ENCODE measurements at regions not wholly inside any gene's neighbourhood (a gene's known extent, or its start where the extent isn't known, plus 50 kb on each side); places are given as distances from the start of the nearest gene placed in this dataset.

- DNase-seq (ENCODE audit: low read depth in 4 of 6, low spot score in 6 of 6): peak; percentile 36 to 95 (median 55)
- H3K36me3 ChIP-seq (ENCODE audit: control insufficient read depth, insufficient read depth, low read length): no peaks in the 10 kb centered on the region
- H3K4me3 ChIP-seq (ENCODE audit: low read depth, low read length): no peak overlapping the region
- H3K4me1 ChIP-seq (ENCODE audit: control insufficient read depth, insufficient read depth, low read length): no peaks in the 10 kb centered on the region
- H3K27me3 ChIP-seq (ENCODE audit: control insufficient read depth, insufficient read depth, low read length): no peaks in the 10 kb centered on the region
- no peaks in the 10 kb centered on the region for H3K9me3 ChIP-seq (ENCODE audit: control insufficient read depth, insufficient read depth, low read length)
- no CpG with 5 or more reads among the region's 8 CpGs for WGBS (ENCODE audit: insufficient coverage)
- no peak overlapping the region for H3K27ac ChIP-seq (ENCODE audit: low read depth, low read length)
Measured at GRCh38 chr3:176663837-176664831, 533.1 kb downstream of the TBL1XR1 start.

- H3K4me3 ChIP-seq (ENCODE audit: low read depth, low read length): no peak overlapping the region
- no peak overlapping the region for H3K27ac ChIP-seq (ENCODE audit: low read depth, low read length)
- no peaks in the 10 kb centered on the region for H3K27me3 ChIP-seq (ENCODE audit: control insufficient read depth, insufficient read depth, low read length)
- no peaks in the 10 kb centered on the region for H3K4me1 ChIP-seq (ENCODE audit: control insufficient read depth, insufficient read depth, low read length)
- DNase-seq (ENCODE audit: low read depth in 4 of 6, low spot score in 6 of 6): peak in 1 of 6 donors; percentile 46
- no CpG with 5 or more reads among the region's 1 CpG for WGBS (ENCODE audit: insufficient coverage)
- H3K9me3 ChIP-seq (ENCODE audit: control insufficient read depth, insufficient read depth, low read length): no peaks in the 10 kb centered on the region
- no peaks in the 10 kb centered on the region for H3K36me3 ChIP-seq (ENCODE audit: control insufficient read depth, insufficient read depth, low read length)
Measured at GRCh38 chr3:176663387-176663786, 533.9 kb downstream of the TBL1XR1 start.

GRCh38 chr3:176661432-176661964, 535.8 kb downstream of the TBL1XR1 start:
- no CpG with 5 or more reads among the region's 2 CpGs for WGBS (ENCODE audit: insufficient coverage)
- Histone ChIP-seq H3K4me1 (ENCODE audit: control insufficient read depth, insufficient read depth, low read length) (no peaks in the 10 kb centered on the region), H3K27me3 (ENCODE audit: control insufficient read depth, insufficient read depth, low read length) (no peaks in the 10 kb centered on the region), H3K36me3 (ENCODE audit: control insufficient read depth, insufficient read depth, low read length) (no peaks in the 10 kb centered on the region), H3K4me3 (ENCODE audit: low read depth, low read length) (no peak overlapping the region), H3K9me3 (ENCODE audit: control insufficient read depth, insufficient read depth, low read length) (no peaks in the 10 kb centered on the region), H3K27ac (ENCODE audit: low read depth, low read length) (no peak overlapping the region)
- no peak for DNase-seq (ENCODE audit: low read depth in 4 of 6, low spot score in 6 of 6)

- H3K27ac ChIP-seq (ENCODE audit: low read depth, low read length): no peak overlapping the region
- no CpG with 5 or more reads among the region's 5 CpGs for WGBS (ENCODE audit: insufficient coverage)
- H3K27me3 ChIP-seq (ENCODE audit: control insufficient read depth, insufficient read depth, low read length): no peaks in the 10 kb centered on the region
- no peaks in the 10 kb centered on the region for H3K36me3 ChIP-seq (ENCODE audit: control insufficient read depth, insufficient read depth, low read length)
- DNase-seq (ENCODE audit: low read depth in 4 of 6, low spot score in 6 of 6): no peak
- no peaks in the 10 kb centered on the region for H3K4me1 ChIP-seq (ENCODE audit: control insufficient read depth, insufficient read depth, low read length)
- H3K4me3 ChIP-seq (ENCODE audit: low read depth, low read length): no peak overlapping the region
- no peaks in the 10 kb centered on the region for H3K9me3 ChIP-seq (ENCODE audit: control insufficient read depth, insufficient read depth, low read length)
Measured at GRCh38 chr3:176655404-176656094, 541.7 kb downstream of the TBL1XR1 start.

- Histone ChIP-seq H3K4me3 (ENCODE audit: low read depth, low read length) (no peak overlapping the region), H3K27ac (ENCODE audit: low read depth, low read length) (no peak overlapping the region), H3K4me1 (ENCODE audit: control insufficient read depth, insufficient read depth, low read length) (no peaks in the 10 kb centered on the region), H3K36me3 (ENCODE audit: control insufficient read depth, insufficient read depth, low read length) (no peaks in the 10 kb centered on the region), H3K9me3 (ENCODE audit: control insufficient read depth, insufficient read depth, low read length) (no peaks in the 10 kb centered on the region), H3K27me3 (ENCODE audit: control insufficient read depth, insufficient read depth, low read length) (no peaks in the 10 kb centered on the region)
- no CpG with 5 or more reads among the region's 3 CpGs for WGBS (ENCODE audit: insufficient coverage)
- no peak for DNase-seq (ENCODE audit: low read depth in 4 of 6, low spot score in 6 of 6)
Measured at GRCh38 chr3:176651622-176652021, 545.7 kb downstream of the TBL1XR1 start.

GRCh38 chr3:176650478-176650877, 546.8 kb downstream of the TBL1XR1 start:
- no peaks in the 10 kb centered on the region for H3K27me3 ChIP-seq (ENCODE audit: control insufficient read depth, insufficient read depth, low read length)
- no peaks in the 10 kb centered on the region for H3K4me1 ChIP-seq (ENCODE audit: control insufficient read depth, insufficient read depth, low read length)
- H3K4me3 ChIP-seq (ENCODE audit: low read depth, low read length): no peak overlapping the region
- H3K36me3 ChIP-seq (ENCODE audit: control insufficient read depth, insufficient read depth, low read length): no peaks in the 10 kb centered on the region
- no peak for DNase-seq (ENCODE audit: low read depth in 4 of 6, low spot score in 6 of 6)
- no peaks in the 10 kb centered on the region for H3K9me3 ChIP-seq (ENCODE audit: control insufficient read depth, insufficient read depth, low read length)
- 100% methylated on average over 1 of the region's 2 CpGs for WGBS (ENCODE audit: insufficient coverage)
- H3K27ac ChIP-seq (ENCODE audit: low read depth, low read length): no peak overlapping the region

GRCh38 chr3:176647987-176648386, 549.3 kb downstream of the TBL1XR1 start:
- no peaks in the 10 kb centered on the region for H3K27me3 ChIP-seq (ENCODE audit: control insufficient read depth, insufficient read depth, low read length)
- H3K4me3 ChIP-seq (ENCODE audit: low read depth, low read length): no peak overlapping the region
- no peaks in the 10 kb centered on the region for H3K9me3 ChIP-seq (ENCODE audit: control insufficient read depth, insufficient read depth, low read length)
- DNase-seq (ENCODE audit: low read depth in 4 of 6, low spot score in 6 of 6): no peak
- no peaks in the 10 kb centered on the region for H3K4me1 ChIP-seq (ENCODE audit: control insufficient read depth, insufficient read depth, low read length)
- H3K27ac ChIP-seq (ENCODE audit: low read depth, low read length): no peak overlapping the region
- no peaks in the 10 kb centered on the region for H3K36me3 ChIP-seq (ENCODE audit: control insufficient read depth, insufficient read depth, low read length)

GRCh38 chr3:176633511-176633910, 563.8 kb downstream of the TBL1XR1 start:
- H3K4me3 ChIP-seq (ENCODE audit: low read depth, low read length): no peak overlapping the region
- no peaks in the 10 kb centered on the region for H3K27me3 ChIP-seq (ENCODE audit: control insufficient read depth, insufficient read depth, low read length)
- WGBS (ENCODE audit: insufficient coverage): 60% methylated on average over 1 of the region's 2 CpGs
- H3K36me3 ChIP-seq (ENCODE audit: control insufficient read depth, insufficient read depth, low read length): no peaks in the 10 kb centered on the region
- peak in 2 of 6 donors; percentile 2 to 32 for DNase-seq (ENCODE audit: low read depth in 4 of 6, low spot score in 6 of 6)
- H3K4me1 ChIP-seq (ENCODE audit: control insufficient read depth, insufficient read depth, low read length): no peaks in the 10 kb centered on the region
- no peak overlapping the region for H3K27ac ChIP-seq (ENCODE audit: low read depth, low read length)
- no peaks in the 10 kb centered on the region for H3K9me3 ChIP-seq (ENCODE audit: control insufficient read depth, insufficient read depth, low read length)

- Histone ChIP-seq H3K4me1 (ENCODE audit: control insufficient read depth, insufficient read depth, low read length) (no peaks in the 10 kb centered on the region), H3K27ac (ENCODE audit: low read depth, low read length) (no peak overlapping the region), H3K36me3 (ENCODE audit: control insufficient read depth, insufficient read depth, low read length) (no peaks in the 10 kb centered on the region), H3K9me3 (ENCODE audit: control insufficient read depth, insufficient read depth, low read length) (no peaks in the 10 kb centered on the region), H3K4me3 (ENCODE audit: low read depth, low read length) (no peak overlapping the region), H3K27me3 (ENCODE audit: control insufficient read depth, insufficient read depth, low read length) (no peaks in the 10 kb centered on the region)
- DNase-seq (ENCODE audit: low read depth in 4 of 6, low spot score in 6 of 6): peak in 3 of 6 donors; percentile 4 to 62 (median 15)
- WGBS (ENCODE audit: insufficient coverage): 26% methylated on average over 4 of the region's 6 CpGs
Measured at GRCh38 chr3:176632925-176633324, 564.4 kb downstream of the TBL1XR1 start.
